DND-41 (cell line): ENCODE measurements at regions not wholly inside any gene's neighbourhood (a gene's known extent, or its start where the extent isn't known, plus 50 kb on each side); places are given as distances from the start of the nearest gene placed in this dataset.

Experiments used
- EZH2 ChIP-seq: IDR thresholded peaks from 3 replicates; pipeline ENCODE4 v1.6.1; 2012; ENCODE audit warnings: borderline replicate concordance, low read depth, mild to moderate bottlenecking, moderate library complexity, low read length, inconsistent platforms; ENCODE audit not compliant: severe bottlenecking
- TF ChIP-seq, protein P1 (sequence below): IDR thresholded peaks from 2 replicates; pipeline ENCODE4 v1.5.1; 2012; ENCODE audit warnings: borderline replicate concordance, low read length, moderate library complexity, mild to moderate bottlenecking; ENCODE audit not compliant: poor library complexity, severe bottlenecking; ENCODE audit errors: extremely low read depth

DNA sequence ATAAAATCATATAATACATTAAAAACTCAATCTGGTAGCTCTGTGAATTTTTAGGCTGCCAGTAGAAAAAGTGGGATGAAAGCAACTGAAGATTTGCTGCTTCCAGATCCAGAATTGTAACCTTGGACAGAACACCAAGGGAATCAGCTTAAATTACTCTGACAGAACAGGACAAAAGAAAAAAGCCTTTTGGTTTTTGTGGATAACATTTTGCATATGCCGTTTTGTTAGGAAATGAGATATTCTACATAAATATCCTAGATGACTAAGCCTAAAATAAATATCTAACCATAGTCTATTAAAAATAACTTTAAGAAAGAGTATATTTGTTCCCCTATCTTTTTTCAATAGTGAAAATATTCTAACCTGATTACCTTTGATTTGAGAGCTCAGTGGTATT is 148.7 kb upstream of the DOCK10 start:
- TF ChIP-seq, protein P1, sequence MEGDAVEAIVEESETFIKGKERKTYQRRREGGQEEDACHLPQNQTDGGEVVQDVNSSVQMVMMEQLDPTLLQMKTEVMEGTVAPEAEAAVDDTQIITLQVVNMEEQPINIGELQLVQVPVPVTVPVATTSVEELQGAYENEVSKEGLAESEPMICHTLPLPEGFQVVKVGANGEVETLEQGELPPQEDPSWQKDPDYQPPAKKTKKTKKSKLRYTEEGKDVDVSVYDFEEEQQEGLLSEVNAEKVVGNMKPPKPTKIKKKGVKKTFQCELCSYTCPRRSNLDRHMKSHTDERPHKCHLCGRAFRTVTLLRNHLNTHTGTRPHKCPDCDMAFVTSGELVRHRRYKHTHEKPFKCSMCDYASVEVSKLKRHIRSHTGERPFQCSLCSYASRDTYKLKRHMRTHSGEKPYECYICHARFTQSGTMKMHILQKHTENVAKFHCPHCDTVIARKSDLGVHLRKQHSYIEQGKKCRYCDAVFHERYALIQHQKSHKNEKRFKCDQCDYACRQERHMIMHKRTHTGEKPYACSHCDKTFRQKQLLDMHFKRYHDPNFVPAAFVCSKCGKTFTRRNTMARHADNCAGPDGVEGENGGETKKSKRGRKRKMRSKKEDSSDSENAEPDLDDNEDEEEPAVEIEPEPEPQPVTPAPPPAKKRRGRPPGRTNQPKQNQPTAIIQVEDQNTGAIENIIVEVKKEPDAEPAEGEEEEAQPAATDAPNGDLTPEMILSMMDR = no peak
- TF ChIP-seq EZH2 = no peak
